Vagina (tissue), 2 donors: ENCODE measurements at regions not wholly inside any gene's neighbourhood (a gene's known extent, or its start where the extent isn't known, plus 50 kb on each side); places are given as distances from the start of the nearest gene placed in this dataset.
"Not testable (repeated sequence)": the region's sequence is repeated elsewhere in the genome, so short reads cannot be mapped to it uniquely, and the experiment has no call there.

Source experiments
- DNase-seq, 2 donors: peaks; one replicate each; pipeline ENCODE4 v3.0.0-alpha.2; 2017; ENCODE audit errors: extremely low spot score in 2 of 2
- H3K27ac ChIP-seq: fragments of 200-600 bp; sonication (generic); one replicate; pipeline ENCODE4 v1.5.1; 2019
- H3K27me3 ChIP-seq: fragments of 200-600 bp; sonication (generic); one replicate; pipeline ENCODE4 v1.5.1; 2019
- H3K36me3 ChIP-seq, 2 donors: fragments of 200-600 bp; sonication (generic); one replicate each; pipeline ENCODE4 v1.5.1; 2017 to 2019
- H3K4me1 ChIP-seq: fragments of 200-600 bp; sonication (generic); one replicate; pipeline ENCODE4 v1.5.1; 2019
- H3K4me3 ChIP-seq, 2 donors: fragments of 200-600 bp; sonication (generic); 1 replicate in 1 of 2; 2 replicates in 1 of 2; pipeline ENCODE4 v1.5.1; 2016 to 2019
- H3K9me3 ChIP-seq: fragments of 200-600 bp; sonication (generic); one replicate; pipeline ENCODE4 v1.5.1; 2019
- CTCF ChIP-seq, 3 experiments: fragments of 450-650 bp in 2 of 3; fragments of 200-600 bp in 1 of 3; sonication (generic) in 1 of 3; IDR thresholded peaks; one replicate each; pipeline ENCODE4 v1.5.1; 2017 to 2019; ENCODE audit warnings: antibody characterized with exemption in 3 of 3, mild to moderate bottlenecking in 2 of 3, moderate library complexity in 2 of 3
- POLR2A ChIP-seq, 2 donors: fragments of 450-650 bp; IDR thresholded peaks; one replicate each; pipeline ENCODE4 v1.6.1; 2017; ENCODE audit warnings: antibody characterized with exemption in 2 of 2, mild to moderate bottlenecking in 2 of 2, moderate library complexity in 2 of 2
- POLR2AphosphoS5 ChIP-seq, 2 donors: sonication (generic); formaldehyde crosslinking; IDR thresholded peaks; one replicate each; pipeline ENCODE4 v1.9.0; 2017; ENCODE audit warnings: antibody characterized with exemption in 2 of 2, mild to moderate bottlenecking in 2 of 2, low read depth in 1 of 2; ENCODE audit not compliant: insufficient read depth in 1 of 2
- intact Hi-C: fragments of 100-400 bp; cut with DNase I; formaldehyde crosslinking; loops from one replicate; pipeline ENCODE4 v1.15.1; 2023

DNA sequence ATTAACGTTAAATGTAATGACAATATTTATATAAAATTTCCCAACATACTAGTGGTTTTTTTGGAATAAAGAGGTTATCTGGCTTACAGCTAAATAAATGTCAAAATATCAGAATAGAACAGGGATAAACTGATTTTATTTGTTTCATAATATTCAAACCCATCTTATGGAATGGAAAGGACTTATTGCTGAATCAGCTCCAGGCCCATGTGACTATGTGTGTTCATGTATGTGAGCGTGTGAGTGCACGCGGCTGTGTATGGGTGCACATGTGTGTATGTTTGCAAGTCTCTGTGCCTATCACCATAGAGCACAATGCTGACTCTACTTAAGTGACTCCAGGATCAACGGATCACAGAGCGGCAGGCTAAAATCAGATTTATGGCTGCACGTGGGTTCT, 392.3 kb upstream of the GRM7 start:
- DNase-seq = no peak
- H3K4me3 ChIP-seq = no peak overlapping the region
- no peak overlapping the region for H3K27ac ChIP-seq
- no peak for TF ChIP-seq POLR2A (IDR thresholded peaks at IDR 0.05)
- no peak for TF ChIP-seq CTCF (IDR thresholded peaks at IDR 0.05)
- TF ChIP-seq POLR2AphosphoS5 (IDR thresholded peaks at IDR 0.05; ENCODE audit: insufficient read depth in 1 of 2, low read depth in 1 of 2) = no peak
- H3K27me3 ChIP-seq = no peaks in the 10 kb centered on the region
- H3K4me1 ChIP-seq = no peaks in the 10 kb centered on the region
- H3K36me3 ChIP-seq = no peaks in the 10 kb centered on the region
- H3K9me3 ChIP-seq = no peaks in the 10 kb centered on the region
- intact Hi-C loops = no loop called here

- no peak overlapping the region for H3K27ac ChIP-seq
- intact Hi-C loops = no loop called here
- H3K4me1 ChIP-seq = no peaks in the 10 kb centered on the region
- H3K4me3 ChIP-seq = no peak overlapping the region
- TF ChIP-seq POLR2AphosphoS5 (IDR thresholded peaks at IDR 0.05; ENCODE audit: insufficient read depth in 1 of 2, low read depth in 1 of 2) (no peak), CTCF (IDR thresholded peaks at IDR 0.05) (no peak), POLR2A (IDR thresholded peaks at IDR 0.05) (no peak)
- no peak for DNase-seq
- no peaks in the 10 kb centered on the region for H3K9me3 ChIP-seq
- H3K27me3 ChIP-seq = no peaks in the 10 kb centered on the region
- no peaks in the 10 kb centered on the region for H3K36me3 ChIP-seq
Measured at GRCh38 chr3:6471744-6472143, 389.2 kb upstream of the GRM7 start.

GRCh38 chr3:6490487-6491327, 370.2 kb upstream of the GRM7 start:
- intact Hi-C loops, H3K9me3 ChIP-seq, H3K27ac ChIP-seq, H3K27me3 ChIP-seq, H3K4me3 ChIP-seq, H3K4me1 ChIP-seq, H3K36me3 ChIP-seq, DNase-seq: not testable (repeated sequence)

- no peak overlapping the region for H3K27ac ChIP-seq
- H3K4me3 ChIP-seq = no peak overlapping the region
- no peak for TF ChIP-seq POLR2AphosphoS5 (IDR thresholded peaks at IDR 0.05; ENCODE audit: insufficient read depth in 1 of 2, low read depth in 1 of 2)
- TF ChIP-seq CTCF (IDR thresholded peaks at IDR 0.05) = no peak
- TF ChIP-seq POLR2A (IDR thresholded peaks at IDR 0.05) = no peak
- H3K36me3 ChIP-seq = no peaks in the 10 kb centered on the region
- H3K27me3 ChIP-seq = no peaks in the 10 kb centered on the region
- H3K9me3 ChIP-seq = no peaks in the 10 kb centered on the region
- no peaks in the 10 kb centered on the region for H3K4me1 ChIP-seq
- DNase-seq = no peak
- intact Hi-C loops = no loop called here
Measured at GRCh38 chr3:6491768-6492167, 369.1 kb upstream of the GRM7 start.

- intact Hi-C loops = no loop called here
- no peak overlapping the region for H3K27ac ChIP-seq
- no peak overlapping the region for H3K4me3 ChIP-seq
- H3K27me3 ChIP-seq = no peaks in the 10 kb centered on the region
- H3K4me1 ChIP-seq = no peaks in the 10 kb centered on the region
- no peak for DNase-seq
- no peaks in the 10 kb centered on the region for H3K9me3 ChIP-seq
- TF ChIP-seq POLR2AphosphoS5 (IDR thresholded peaks at IDR 0.05; ENCODE audit: insufficient read depth in 1 of 2, low read depth in 1 of 2) (no peak), POLR2A (IDR thresholded peaks at IDR 0.05) (no peak), CTCF (IDR thresholded peaks at IDR 0.05) (no peak)
- no peaks in the 10 kb centered on the region for H3K36me3 ChIP-seq
Measured at GRCh38 chr3:6492306-6492705, 368.6 kb upstream of the GRM7 start.

DNA sequence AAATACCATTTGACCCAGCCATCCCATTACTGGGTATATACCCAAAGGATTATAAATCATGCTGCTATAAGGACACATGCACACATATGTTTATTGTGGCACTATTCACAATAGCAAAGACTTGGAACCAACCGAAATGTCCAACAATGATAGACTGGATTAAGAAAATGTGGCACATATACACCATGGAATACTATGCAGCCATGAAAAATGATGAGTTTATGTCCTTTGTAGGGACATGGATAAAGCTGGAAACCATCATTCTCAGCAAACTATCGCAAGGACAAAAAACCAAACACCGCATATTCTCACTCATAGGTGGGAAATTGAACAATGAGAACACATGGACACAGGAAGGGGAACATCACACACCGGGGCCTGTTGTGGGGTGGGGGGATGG, 362.0 kb upstream of the GRM7 start:
- H3K36me3 ChIP-seq, H3K9me3 ChIP-seq, H3K4me1 ChIP-seq, intact Hi-C loops, DNase-seq, H3K27me3 ChIP-seq, H3K27ac ChIP-seq, H3K4me3 ChIP-seq: not testable (repeated sequence)
